Osteocyte (in vitro differentiated cells): ENCODE measurements at regions not wholly inside any gene's neighbourhood (a gene's known extent, or its start where the extent isn't known, plus 50 kb on each side); places are given as distances from the start of the nearest gene placed in this dataset.

Experiments used
- DNase-seq: peaks from one replicate; pipeline ENCODE4 v3.0.0; 2021; ENCODE audit warnings: mixed read lengths; ENCODE audit not compliant: unreplicated experiment; ENCODE audit errors: extremely low spot score
- H3K27ac Mint-ChIP-seq: one replicate; pipeline ENCODE4 v1.8.0; 2021; ENCODE audit warnings: mild to moderate bottlenecking, mixed read lengths; ENCODE audit not compliant: unreplicated experiment
- H3K27me3 Mint-ChIP-seq: one replicate; pipeline ENCODE4 v1.8.0; 2021; ENCODE audit warnings: mixed read lengths; ENCODE audit not compliant: unreplicated experiment
- H3K36me3 Mint-ChIP-seq: one replicate; pipeline ENCODE4 v1.8.0; 2021; ENCODE audit warnings: mixed read lengths; ENCODE audit not compliant: unreplicated experiment
- H3K4me1 Mint-ChIP-seq: one replicate; pipeline ENCODE4 v1.8.0; 2021; ENCODE audit warnings: mixed read lengths; ENCODE audit not compliant: unreplicated experiment
- H3K4me3 Mint-ChIP-seq: one replicate; pipeline ENCODE4 v1.8.0; 2021; ENCODE audit warnings: mild to moderate bottlenecking, moderate library complexity, mixed read lengths; ENCODE audit not compliant: unreplicated experiment
- H3K9me3 Mint-ChIP-seq: one replicate; pipeline ENCODE4 v1.8.0; 2021; ENCODE audit warnings: mixed read lengths; ENCODE audit not compliant: unreplicated experiment
- CTCF ChIP-seq: fragments of 200-600 bp; sonication (generic); IDR thresholded peaks from 2 replicates; pipeline ENCODE4 v1.5.0; 2021; ENCODE audit warnings: antibody characterized with exemption, mild to moderate bottlenecking, moderate library complexity

GRCh38 chr12:114506651-114507050, 100.7 kb upstream of the TBX5 start:
- Mint-ChIP-seq H3K27me3 (no peaks in the 10 kb centered on the region), H3K36me3 (no peaks in the 10 kb centered on the region), H3K9me3 (no peaks in the 10 kb centered on the region), H3K4me1 (no peaks in the 10 kb centered on the region), H3K27ac (no peak overlapping the region), H3K4me3 (no peak overlapping the region)
- TF ChIP-seq CTCF: no peak
- no peak for DNase-seq

GRCh38 chr12:114504311-114504710, 98.4 kb upstream of the TBX5 start:
- Mint-ChIP-seq H3K4me3 (no peak overlapping the region), H3K4me1 (no peaks in the 10 kb centered on the region), H3K9me3 (no peaks in the 10 kb centered on the region), H3K27ac (no peak overlapping the region), H3K36me3 (no peaks in the 10 kb centered on the region), H3K27me3 (no peaks in the 10 kb centered on the region)
- no peak for DNase-seq
- no peak for TF ChIP-seq CTCF

GRCh38 chr12:114501474-114501807, 95.5 kb upstream of the TBX5 start:
- Mint-ChIP-seq H3K4me1 (no peaks in the 10 kb centered on the region), H3K9me3 (no peaks in the 10 kb centered on the region), H3K27ac (no peak overlapping the region), H3K36me3 (no peaks in the 10 kb centered on the region), H3K4me3 (no peak overlapping the region), H3K27me3 (no peaks in the 10 kb centered on the region)
- TF ChIP-seq CTCF: no peak
- DNase-seq: no peak

- H3K27me3 Mint-ChIP-seq: no peaks in the 10 kb centered on the region
- H3K27ac Mint-ChIP-seq: no peak overlapping the region
- TF ChIP-seq CTCF: no peak
- no peak overlapping the region for H3K4me3 Mint-ChIP-seq
- no peaks in the 10 kb centered on the region for H3K4me1 Mint-ChIP-seq
- H3K36me3 Mint-ChIP-seq: no peaks in the 10 kb centered on the region
- DNase-seq: no peak
- no peaks in the 10 kb centered on the region for H3K9me3 Mint-ChIP-seq
Observed at GRCh38 chr12:114500775-114501473, 95.0 kb upstream of the TBX5 start.

GRCh38 chr12:114500131-114500530, 94.2 kb upstream of the TBX5 start:
- no peaks in the 10 kb centered on the region for H3K9me3 Mint-ChIP-seq
- no peak for DNase-seq
- H3K36me3 Mint-ChIP-seq: no peaks in the 10 kb centered on the region
- no peak for TF ChIP-seq CTCF
- no peaks in the 10 kb centered on the region for H3K27me3 Mint-ChIP-seq
- no peak overlapping the region for H3K4me3 Mint-ChIP-seq
- no peak overlapping the region for H3K27ac Mint-ChIP-seq
- H3K4me1 Mint-ChIP-seq: no peaks in the 10 kb centered on the region
